ENCODE measurements at regions not wholly inside any gene's neighbourhood (a gene's known extent, or its start where the extent isn't known, plus 50 kb on each side); places are given as distances from the start of the nearest gene placed in this dataset.

DNA sequence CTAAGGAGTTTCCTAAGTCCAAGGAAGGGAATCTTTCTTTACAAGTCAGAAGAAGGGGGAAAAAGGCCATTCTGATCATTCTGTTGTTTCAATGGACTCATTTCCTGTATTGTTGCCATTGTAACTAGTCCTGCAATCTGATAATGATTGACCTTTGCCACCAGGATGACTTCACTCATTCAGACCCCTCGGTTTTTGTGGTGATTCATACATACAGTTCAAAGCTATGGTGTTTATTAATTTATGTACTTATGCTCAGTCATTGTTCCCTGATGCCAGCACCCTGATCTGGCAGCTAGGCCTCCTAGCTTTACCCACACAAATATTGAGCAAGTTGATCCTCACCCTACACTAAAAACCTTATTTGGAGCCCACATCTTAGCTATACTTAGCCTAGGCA lies 57.6 kb upstream of the ZNF519 start:
- TF ChIP-seq POLR2A (IDR thresholded peaks at IDR 0.05) = no peak
- TF ChIP-seq, protein P1, sequence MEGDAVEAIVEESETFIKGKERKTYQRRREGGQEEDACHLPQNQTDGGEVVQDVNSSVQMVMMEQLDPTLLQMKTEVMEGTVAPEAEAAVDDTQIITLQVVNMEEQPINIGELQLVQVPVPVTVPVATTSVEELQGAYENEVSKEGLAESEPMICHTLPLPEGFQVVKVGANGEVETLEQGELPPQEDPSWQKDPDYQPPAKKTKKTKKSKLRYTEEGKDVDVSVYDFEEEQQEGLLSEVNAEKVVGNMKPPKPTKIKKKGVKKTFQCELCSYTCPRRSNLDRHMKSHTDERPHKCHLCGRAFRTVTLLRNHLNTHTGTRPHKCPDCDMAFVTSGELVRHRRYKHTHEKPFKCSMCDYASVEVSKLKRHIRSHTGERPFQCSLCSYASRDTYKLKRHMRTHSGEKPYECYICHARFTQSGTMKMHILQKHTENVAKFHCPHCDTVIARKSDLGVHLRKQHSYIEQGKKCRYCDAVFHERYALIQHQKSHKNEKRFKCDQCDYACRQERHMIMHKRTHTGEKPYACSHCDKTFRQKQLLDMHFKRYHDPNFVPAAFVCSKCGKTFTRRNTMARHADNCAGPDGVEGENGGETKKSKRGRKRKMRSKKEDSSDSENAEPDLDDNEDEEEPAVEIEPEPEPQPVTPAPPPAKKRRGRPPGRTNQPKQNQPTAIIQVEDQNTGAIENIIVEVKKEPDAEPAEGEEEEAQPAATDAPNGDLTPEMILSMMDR (IDR thresholded peaks at IDR 0.05) = no peak

Data from vagina (tissue), 2 donors.